ENCODE measurements at regions not wholly inside any gene's neighbourhood (a gene's known extent, or its start where the extent isn't known, plus 50 kb on each side); places are given as distances from the start of the nearest gene placed in this dataset.
A peak's percentile ranks its signal among the peaks of the same experiment; 100 is the strongest.

- Histone ChIP-seq H3K9ac (ENCODE audit: low read depth in 1 of 3, low read length in 3 of 3) (no peak overlapping the region), H3K27ac (ENCODE audit: low read depth, low read length) (no peak overlapping the region), H3K4me3 (ENCODE audit: low read length in 3 of 3) (no peak overlapping the region), H3K9me3 (ENCODE audit: control insufficient read depth in 3 of 3, low read length in 3 of 3) (no peaks in the 10 kb centered on the region), H3K4me1 (ENCODE audit: control insufficient read depth in 3 of 3, insufficient read depth in 3 of 3, low read length in 3 of 3) (no peaks in the 10 kb centered on the region), H3K27me3 (ENCODE audit: control insufficient read depth in 3 of 3, insufficient read depth in 3 of 3, low read length in 3 of 3) (no peaks in the 10 kb centered on the region), H3K36me3 (ENCODE audit: control insufficient read depth in 3 of 3, insufficient read depth in 3 of 3, low read length in 3 of 3) (no peaks in the 10 kb centered on the region)
Observed at GRCh38 chr7:125530553-125530952, 600.9 kb upstream of the POT1 start.

GRCh38 chr7:125529249-125529648, 599.6 kb upstream of the POT1 start:
- no peak overlapping the region for H3K9ac ChIP-seq (ENCODE audit: low read depth in 1 of 3, low read length in 3 of 3)
- H3K4me3 ChIP-seq (ENCODE audit: low read length in 3 of 3): no peak overlapping the region
- H3K4me1 ChIP-seq (ENCODE audit: control insufficient read depth in 3 of 3, insufficient read depth in 3 of 3, low read length in 3 of 3): no peaks in the 10 kb centered on the region
- no peaks in the 10 kb centered on the region for H3K27me3 ChIP-seq (ENCODE audit: control insufficient read depth in 3 of 3, insufficient read depth in 3 of 3, low read length in 3 of 3)
- no peaks in the 10 kb centered on the region for H3K36me3 ChIP-seq (ENCODE audit: control insufficient read depth in 3 of 3, insufficient read depth in 3 of 3, low read length in 3 of 3)
- no peak overlapping the region for H3K27ac ChIP-seq (ENCODE audit: low read depth, low read length)
- no peaks in the 10 kb centered on the region for H3K9me3 ChIP-seq (ENCODE audit: control insufficient read depth in 3 of 3, low read length in 3 of 3)

GRCh38 chr7:125526958-125527357, 597.3 kb upstream of the POT1 start:
- no peaks in the 10 kb centered on the region for H3K4me1 ChIP-seq (ENCODE audit: control insufficient read depth in 3 of 3, insufficient read depth in 3 of 3, low read length in 3 of 3)
- no peaks in the 10 kb centered on the region for H3K27me3 ChIP-seq (ENCODE audit: control insufficient read depth in 3 of 3, insufficient read depth in 3 of 3, low read length in 3 of 3)

GRCh38 chr7:125526092-125526491, 596.5 kb upstream of the POT1 start:
- H3K4me3 ChIP-seq (ENCODE audit: low read length in 3 of 3): no peak overlapping the region
- no peaks in the 10 kb centered on the region for H3K9me3 ChIP-seq (ENCODE audit: control insufficient read depth in 3 of 3, low read length in 3 of 3)
- no peaks in the 10 kb centered on the region for H3K27me3 ChIP-seq (ENCODE audit: control insufficient read depth in 3 of 3, insufficient read depth in 3 of 3, low read length in 3 of 3)
- H3K27ac ChIP-seq (ENCODE audit: low read depth, low read length): no peak overlapping the region
- no peaks in the 10 kb centered on the region for H3K36me3 ChIP-seq (ENCODE audit: control insufficient read depth in 3 of 3, insufficient read depth in 3 of 3, low read length in 3 of 3)
- no peak overlapping the region for H3K9ac ChIP-seq (ENCODE audit: low read depth in 1 of 3, low read length in 3 of 3)
- H3K4me1 ChIP-seq (ENCODE audit: control insufficient read depth in 3 of 3, insufficient read depth in 3 of 3, low read length in 3 of 3): no peaks in the 10 kb centered on the region

More at GRCh38 chr7:125526958-125527357, 597.3 kb upstream of the POT1 start:
- Histone ChIP-seq H3K9ac (ENCODE audit: low read depth in 1 of 3, low read length in 3 of 3) (no peak overlapping the region), H3K4me3 (ENCODE audit: low read length in 3 of 3) (no peak overlapping the region), H3K9me3 (ENCODE audit: control insufficient read depth in 3 of 3, low read length in 3 of 3) (no peaks in the 10 kb centered on the region), H3K27ac (ENCODE audit: low read depth, low read length) (no peak overlapping the region), H3K36me3 (ENCODE audit: control insufficient read depth in 3 of 3, insufficient read depth in 3 of 3, low read length in 3 of 3) (no peaks in the 10 kb centered on the region)

GRCh38 chr7:125516194-125516593, 586.6 kb upstream of the POT1 start:
- no peaks in the 10 kb centered on the region for H3K27me3 ChIP-seq (ENCODE audit: control insufficient read depth in 3 of 3, insufficient read depth in 3 of 3, low read length in 3 of 3)
- no peak overlapping the region for H3K9ac ChIP-seq (ENCODE audit: low read depth in 1 of 3, low read length in 3 of 3)
- H3K4me1 ChIP-seq (ENCODE audit: control insufficient read depth in 3 of 3, insufficient read depth in 3 of 3, low read length in 3 of 3): no peaks in the 10 kb centered on the region
- no peaks in the 10 kb centered on the region for H3K9me3 ChIP-seq (ENCODE audit: control insufficient read depth in 3 of 3, low read length in 3 of 3)
- H3K4me3 ChIP-seq (ENCODE audit: low read length in 3 of 3): no peak overlapping the region
- no peak overlapping the region for H3K27ac ChIP-seq (ENCODE audit: low read depth, low read length)
- H3K36me3 ChIP-seq (ENCODE audit: control insufficient read depth in 3 of 3, insufficient read depth in 3 of 3, low read length in 3 of 3): no peaks in the 10 kb centered on the region

GRCh38 chr7:125512373-125512772, 582.7 kb upstream of the POT1 start:
- Histone ChIP-seq H3K4me1 (ENCODE audit: control insufficient read depth in 3 of 3, insufficient read depth in 3 of 3, low read length in 3 of 3) (no peaks in the 10 kb centered on the region), H3K27ac (ENCODE audit: low read depth, low read length) (no peak overlapping the region), H3K36me3 (ENCODE audit: control insufficient read depth in 3 of 3, insufficient read depth in 3 of 3, low read length in 3 of 3) (no peaks in the 10 kb centered on the region), H3K9me3 (ENCODE audit: control insufficient read depth in 3 of 3, low read length in 3 of 3) (no peaks in the 10 kb centered on the region), H3K9ac (ENCODE audit: low read depth in 1 of 3, low read length in 3 of 3) (no peak overlapping the region), H3K27me3 (ENCODE audit: control insufficient read depth in 3 of 3, insufficient read depth in 3 of 3, low read length in 3 of 3) (no peaks in the 10 kb centered on the region), H3K4me3 (ENCODE audit: low read length in 3 of 3) (no peak overlapping the region)

GRCh38 chr7:125511310-125511709, 581.7 kb upstream of the POT1 start:
- Histone ChIP-seq H3K9me3 (ENCODE audit: control insufficient read depth in 3 of 3, low read length in 3 of 3) (no peaks in the 10 kb centered on the region), H3K36me3 (ENCODE audit: control insufficient read depth in 3 of 3, insufficient read depth in 3 of 3, low read length in 3 of 3) (no peaks in the 10 kb centered on the region), H3K27ac (ENCODE audit: low read depth, low read length) (no peak overlapping the region), H3K9ac (ENCODE audit: low read depth in 1 of 3, low read length in 3 of 3) (no peak overlapping the region), H3K4me1 (ENCODE audit: control insufficient read depth in 3 of 3, insufficient read depth in 3 of 3, low read length in 3 of 3) (no peaks in the 10 kb centered on the region), H3K27me3 (ENCODE audit: control insufficient read depth in 3 of 3, insufficient read depth in 3 of 3, low read length in 3 of 3) (no peaks in the 10 kb centered on the region), H3K4me3 (ENCODE audit: low read length in 3 of 3) (no peak overlapping the region)

- Histone ChIP-seq H3K27ac (ENCODE audit: low read depth, low read length) (no peak overlapping the region), H3K4me1 (ENCODE audit: control insufficient read depth in 3 of 3, insufficient read depth in 3 of 3, low read length in 3 of 3) (no peaks in the 10 kb centered on the region), H3K9me3 (ENCODE audit: control insufficient read depth in 3 of 3, low read length in 3 of 3) (no peaks in the 10 kb centered on the region), H3K9ac (ENCODE audit: low read depth in 1 of 3, low read length in 3 of 3) (no peak overlapping the region), H3K4me3 (ENCODE audit: low read length in 3 of 3) (no peak overlapping the region), H3K27me3 (ENCODE audit: control insufficient read depth in 3 of 3, insufficient read depth in 3 of 3, low read length in 3 of 3) (no peaks in the 10 kb centered on the region), H3K36me3 (ENCODE audit: control insufficient read depth in 3 of 3, insufficient read depth in 3 of 3, low read length in 3 of 3) (no peaks in the 10 kb centered on the region)
Observed at GRCh38 chr7:125506331-125506730, 576.7 kb upstream of the POT1 start.

GRCh38 chr7:125504848-125505247, 575.2 kb upstream of the POT1 start:
- H3K9ac ChIP-seq (ENCODE audit: low read depth in 1 of 3, low read length in 3 of 3): no peak overlapping the region
- H3K27me3 ChIP-seq (ENCODE audit: control insufficient read depth in 3 of 3, insufficient read depth in 3 of 3, low read length in 3 of 3): no peaks in the 10 kb centered on the region
- H3K9me3 ChIP-seq (ENCODE audit: control insufficient read depth in 3 of 3, low read length in 3 of 3): no peaks in the 10 kb centered on the region
- H3K36me3 ChIP-seq (ENCODE audit: control insufficient read depth in 3 of 3, insufficient read depth in 3 of 3, low read length in 3 of 3): no peaks in the 10 kb centered on the region
- peak overlapping the region; percentile 23 for H3K27ac ChIP-seq (ENCODE audit: low read depth, low read length)
- no peaks in the 10 kb centered on the region for H3K4me1 ChIP-seq (ENCODE audit: control insufficient read depth in 3 of 3, insufficient read depth in 3 of 3, low read length in 3 of 3)
- no peak overlapping the region for H3K4me3 ChIP-seq (ENCODE audit: low read length in 3 of 3)

- H3K4me1 ChIP-seq (ENCODE audit: control insufficient read depth in 3 of 3, insufficient read depth in 3 of 3, low read length in 3 of 3): no peaks in the 10 kb centered on the region
- no peak overlapping the region for H3K27ac ChIP-seq (ENCODE audit: low read depth, low read length)
- H3K9me3 ChIP-seq (ENCODE audit: control insufficient read depth in 3 of 3, low read length in 3 of 3): no peaks in the 10 kb centered on the region
- H3K9ac ChIP-seq (ENCODE audit: low read depth in 1 of 3, low read length in 3 of 3): no peak overlapping the region
- H3K4me3 ChIP-seq (ENCODE audit: low read length in 3 of 3): no peak overlapping the region
- no peaks in the 10 kb centered on the region for H3K27me3 ChIP-seq (ENCODE audit: control insufficient read depth in 3 of 3, insufficient read depth in 3 of 3, low read length in 3 of 3)
- H3K36me3 ChIP-seq (ENCODE audit: control insufficient read depth in 3 of 3, insufficient read depth in 3 of 3, low read length in 3 of 3): no peaks in the 10 kb centered on the region
Observed at GRCh38 chr7:125495997-125496396, 566.4 kb upstream of the POT1 start.

- no peak overlapping the region for H3K4me3 ChIP-seq (ENCODE audit: low read length in 3 of 3)
- H3K9ac ChIP-seq (ENCODE audit: low read depth in 1 of 3, low read length in 3 of 3): no peak overlapping the region
- no peaks in the 10 kb centered on the region for H3K36me3 ChIP-seq (ENCODE audit: control insufficient read depth in 3 of 3, insufficient read depth in 3 of 3, low read length in 3 of 3)
- no peaks in the 10 kb centered on the region for H3K4me1 ChIP-seq (ENCODE audit: control insufficient read depth in 3 of 3, insufficient read depth in 3 of 3, low read length in 3 of 3)
- H3K9me3 ChIP-seq (ENCODE audit: control insufficient read depth in 3 of 3, low read length in 3 of 3): no peaks in the 10 kb centered on the region
- H3K27me3 ChIP-seq (ENCODE audit: control insufficient read depth in 3 of 3, insufficient read depth in 3 of 3, low read length in 3 of 3): no peaks in the 10 kb centered on the region
- H3K27ac ChIP-seq (ENCODE audit: low read depth, low read length): no peak overlapping the region
Observed at GRCh38 chr7:125492521-125492920, 562.9 kb upstream of the POT1 start.
